ENCODE measurements at regions not wholly inside any gene's neighbourhood (a gene's known extent, or its start where the extent isn't known, plus 50 kb on each side); places are given as distances from the start of the nearest gene placed in this dataset.

DNA sequence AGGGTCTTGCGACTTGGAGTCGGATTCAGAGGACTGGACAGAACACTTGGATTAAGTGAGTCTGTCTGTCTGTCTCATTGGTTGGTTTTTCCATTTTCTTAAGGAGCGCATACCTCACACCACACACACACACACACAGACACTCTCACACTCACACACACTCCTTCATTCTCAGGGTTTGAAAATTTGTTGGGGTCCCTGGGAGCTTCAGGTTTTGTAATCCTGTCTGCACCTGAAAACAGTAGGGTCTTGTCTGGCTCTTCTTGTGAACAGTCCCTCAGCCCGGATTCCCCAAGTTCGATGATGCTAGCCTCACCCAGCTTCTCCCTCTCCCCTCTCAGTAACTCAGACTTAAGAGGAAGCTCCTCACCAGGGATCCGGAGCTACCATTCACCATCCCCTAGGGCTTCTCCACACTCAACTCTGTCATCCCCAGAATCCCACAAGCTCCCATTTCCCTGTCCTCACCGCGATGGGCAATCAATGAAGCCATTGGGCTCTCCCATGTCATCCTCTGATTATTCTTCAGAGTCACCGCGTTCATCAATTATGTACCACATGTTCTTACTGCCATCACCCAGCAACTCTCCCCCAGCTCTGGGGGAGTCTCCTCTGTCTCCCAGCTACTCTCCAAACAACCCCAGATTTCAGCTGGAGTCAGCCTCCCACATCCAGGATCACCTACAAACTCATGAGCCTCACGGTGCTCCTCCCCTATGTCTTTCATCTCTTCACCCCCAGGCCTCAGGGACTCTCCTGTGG, 1530.9 kb upstream of the TPTE start:
- CTCF ChIA-PET = no interaction called here
- no peak overlapping the region for H3K27ac ChIP-seq (ENCODE audit: low read length in 2 of 2)
- H3K9me3 ChIP-seq (ENCODE audit: control extremely low read depth in 1 of 3, control insufficient read depth in 2 of 3, insufficient read depth in 1 of 3, low read length in 2 of 3) = peaks cover 6 to 29% (median 9%) of the 10 kb centered on the region in 3 donors
- POLR2A ChIA-PET = no interaction called here
- TF ChIP-seq, protein P1, sequence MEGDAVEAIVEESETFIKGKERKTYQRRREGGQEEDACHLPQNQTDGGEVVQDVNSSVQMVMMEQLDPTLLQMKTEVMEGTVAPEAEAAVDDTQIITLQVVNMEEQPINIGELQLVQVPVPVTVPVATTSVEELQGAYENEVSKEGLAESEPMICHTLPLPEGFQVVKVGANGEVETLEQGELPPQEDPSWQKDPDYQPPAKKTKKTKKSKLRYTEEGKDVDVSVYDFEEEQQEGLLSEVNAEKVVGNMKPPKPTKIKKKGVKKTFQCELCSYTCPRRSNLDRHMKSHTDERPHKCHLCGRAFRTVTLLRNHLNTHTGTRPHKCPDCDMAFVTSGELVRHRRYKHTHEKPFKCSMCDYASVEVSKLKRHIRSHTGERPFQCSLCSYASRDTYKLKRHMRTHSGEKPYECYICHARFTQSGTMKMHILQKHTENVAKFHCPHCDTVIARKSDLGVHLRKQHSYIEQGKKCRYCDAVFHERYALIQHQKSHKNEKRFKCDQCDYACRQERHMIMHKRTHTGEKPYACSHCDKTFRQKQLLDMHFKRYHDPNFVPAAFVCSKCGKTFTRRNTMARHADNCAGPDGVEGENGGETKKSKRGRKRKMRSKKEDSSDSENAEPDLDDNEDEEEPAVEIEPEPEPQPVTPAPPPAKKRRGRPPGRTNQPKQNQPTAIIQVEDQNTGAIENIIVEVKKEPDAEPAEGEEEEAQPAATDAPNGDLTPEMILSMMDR (IDR thresholded peaks at IDR 0.05) = no peak
- TF ChIP-seq EZH2 (IDR thresholded peaks at IDR 0.05; ENCODE audit: borderline replicate concordance, insufficient read depth, low read depth, low read length, poor library complexity, severe bottlenecking) = no peak
- H3K4me3 Mint-ChIP-seq = no peak overlapping the region
- intact Hi-C loops (cut with micrococcal nuclease) = no loop called here
- H3K4me3 ChIP-seq (ENCODE audit: control extremely low read depth in 1 of 5, extremely low read depth in 1 of 5, insufficient read depth in 1 of 5, low read depth in 2 of 5, low read length in 4 of 5) = no peak overlapping the region
- no peak overlapping the region for H3K9ac ChIP-seq (ENCODE audit: low read length)
- no peak overlapping the region for H2AFZ ChIP-seq (ENCODE audit: insufficient read depth, low read depth, low read length, poor library complexity, severe bottlenecking)
- no peaks in the 10 kb centered on the region for H3K4me1 ChIP-seq (ENCODE audit: control insufficient read depth in 2 of 2, insufficient read depth in 2 of 2, low read length in 2 of 2)
- no peak for DNase-seq
- H3K9me3 Mint-ChIP-seq (ENCODE audit: insufficient read depth) = peaks cover 16% of the 10 kb centered on the region
- peaks cover 0 to 13% (median 4%) of the 10 kb centered on the region in 4 experiments for H3K27me3 ChIP-seq (replicated peaks in 1 of 4; ENCODE audit: control extremely low read depth in 1 of 4, control insufficient read depth in 3 of 4, insufficient read depth in 4 of 4, low read length in 3 of 4)
- no peak overlapping the region for H3K4me2 ChIP-seq (replicated peaks; ENCODE audit: low read depth, low read length, poor library complexity, severe bottlenecking)
- WGBS (ENCODE audit: insufficient coverage) = 63% methylated on average over 11 of the region's 11 CpGs
- H3K36me3 ChIP-seq (replicated peaks in 1 of 2; ENCODE audit: control extremely low read depth in 1 of 2, control insufficient read depth in 1 of 2, extremely low read depth in 1 of 2, insufficient read depth in 2 of 2, low read length in 1 of 2) = no peaks in the 10 kb centered on the region
- no peaks in the 10 kb centered on the region for H4K20me1 ChIP-seq (ENCODE audit: control insufficient read depth, insufficient read depth, low read length, poor library complexity, severe bottlenecking)
- no peak for ATAC-seq (ENCODE audit: low read depth)
- H3K27me3 Mint-ChIP-seq = peaks cover 30% of the 10 kb centered on the region
- no peaks in the 10 kb centered on the region for H3K79me2 ChIP-seq (ENCODE audit: control insufficient read depth, insufficient read depth, low read length)
- H3K4me1 Mint-ChIP-seq = no peaks in the 10 kb centered on the region
- no peak overlapping the region for H3K27ac Mint-ChIP-seq

DNA sequence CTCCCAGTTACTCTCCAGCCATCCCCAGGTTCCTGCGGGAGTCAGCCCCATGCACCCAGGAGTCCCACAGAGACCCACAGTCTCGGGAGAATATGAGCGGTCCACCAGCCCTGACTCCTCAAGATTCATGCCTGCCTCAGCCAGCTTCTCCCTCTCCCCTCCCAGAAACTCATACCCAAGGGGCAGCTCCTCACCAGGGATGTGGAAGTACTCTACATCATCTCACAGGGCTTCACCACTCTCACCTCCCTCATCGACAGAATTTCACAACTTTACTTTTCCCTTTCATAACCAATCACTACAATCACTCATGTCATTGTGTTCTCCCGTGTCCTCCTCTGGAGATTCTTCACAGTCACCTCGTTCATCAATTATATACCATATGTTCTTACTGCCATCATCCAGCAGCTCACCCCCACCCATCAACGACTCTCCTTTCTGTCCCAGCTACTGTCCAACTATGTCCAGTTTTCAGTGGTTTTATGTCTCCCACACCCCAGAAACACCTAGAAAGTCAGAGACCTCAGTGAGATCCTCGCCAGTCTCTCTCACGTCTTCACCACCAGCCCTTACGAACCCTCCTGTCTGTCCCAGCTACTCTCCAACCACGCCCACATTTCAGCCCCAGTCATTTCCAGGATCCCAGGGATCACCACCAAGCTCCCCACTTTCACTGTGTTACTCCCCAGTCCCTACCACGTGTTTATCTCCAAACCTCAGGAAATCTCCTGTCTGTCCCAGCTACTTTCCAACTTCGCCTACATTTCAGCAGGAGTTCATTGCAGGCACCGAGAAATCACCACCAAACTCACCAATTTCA, 1530.1 kb upstream of the TPTE start:
- Histone ChIP-seq H3K4me1 (ENCODE audit: control insufficient read depth in 2 of 2, insufficient read depth in 2 of 2, low read length in 2 of 2) (no peaks in the 10 kb centered on the region), H3K9ac (ENCODE audit: low read length) (no peak overlapping the region), H4K20me1 (ENCODE audit: control insufficient read depth, insufficient read depth, low read length, poor library complexity, severe bottlenecking) (no peaks in the 10 kb centered on the region), H3K27me3 (replicated peaks in 1 of 4; ENCODE audit: control extremely low read depth in 1 of 4, control insufficient read depth in 3 of 4, insufficient read depth in 4 of 4, low read length in 3 of 4) (peaks cover 0 to 13% (median 4%) of the 10 kb centered on the region in 4 experiments), H3K4me2 (replicated peaks; ENCODE audit: low read depth, low read length, poor library complexity, severe bottlenecking) (no peak overlapping the region), H3K27ac (ENCODE audit: low read length in 2 of 2) (no peak overlapping the region), H3K4me3 (ENCODE audit: control extremely low read depth in 1 of 5, extremely low read depth in 1 of 5, insufficient read depth in 1 of 5, low read depth in 2 of 5, low read length in 4 of 5) (no peak overlapping the region), H3K36me3 (replicated peaks in 1 of 2; ENCODE audit: control extremely low read depth in 1 of 2, control insufficient read depth in 1 of 2, extremely low read depth in 1 of 2, insufficient read depth in 2 of 2, low read length in 1 of 2) (no peaks in the 10 kb centered on the region), H3K79me2 (ENCODE audit: control insufficient read depth, insufficient read depth, low read length) (no peaks in the 10 kb centered on the region), H3K9me3 (ENCODE audit: control extremely low read depth in 1 of 3, control insufficient read depth in 2 of 3, insufficient read depth in 1 of 3, low read length in 2 of 3) (peaks cover 6 to 29% (median 9%) of the 10 kb centered on the region in 3 donors), H2AFZ (ENCODE audit: insufficient read depth, low read depth, low read length, poor library complexity, severe bottlenecking) (no peak overlapping the region)
- TF ChIP-seq, protein P1 (IDR thresholded peaks at IDR 0.05) = no peak
- no peak for TF ChIP-seq EZH2 (IDR thresholded peaks at IDR 0.05; ENCODE audit: borderline replicate concordance, insufficient read depth, low read depth, low read length, poor library complexity, severe bottlenecking)
- no peak overlapping the region for H3K27ac Mint-ChIP-seq
- no peak overlapping the region for H3K4me3 Mint-ChIP-seq
- H3K27me3 Mint-ChIP-seq = peaks cover 30% of the 10 kb centered on the region
- no peaks in the 10 kb centered on the region for H3K4me1 Mint-ChIP-seq
- intact Hi-C loops (cut with micrococcal nuclease) = no loop called here
- ChIA-PET CTCF (no interaction called here), POLR2A (no interaction called here)
- peaks cover 16% of the 10 kb centered on the region for H3K9me3 Mint-ChIP-seq (ENCODE audit: insufficient read depth)
- DNase-seq (no peak), ATAC-seq (ENCODE audit: low read depth) (no peak)
- WGBS (ENCODE audit: insufficient coverage) = 60% methylated on average over 14 of the region's 14 CpGs
